ENCODE measurements at regions not wholly inside any gene's neighbourhood (a gene's known extent, or its start where the extent isn't known, plus 50 kb on each side); places are given as distances from the start of the nearest gene placed in this dataset.
"Not testable (repeated sequence)": the region's sequence is repeated elsewhere in the genome, so short reads cannot be mapped to it uniquely, and the experiment has no call there.

GRCh38 chr10:83545901-83546391, 593.4 kb upstream of the GHITM start:
- Histone ChIP-seq H3K9me3 (ENCODE audit: control insufficient read depth, low read depth, low read length) (no peaks in the 10 kb centered on the region), H3K4me3 (ENCODE audit: control insufficient read depth in 2 of 3, extremely low read depth in 1 of 3, insufficient read depth in 2 of 3, low read depth in 1 of 3, low read length in 3 of 3) (no peak overlapping the region), H3K27me3 (ENCODE audit: control insufficient read depth, extremely low read depth, insufficient read depth, low read length) (no peaks in the 10 kb centered on the region), H4K20me1 (ENCODE audit: control insufficient read depth, extremely low read depth, insufficient read depth, low read length) (no peaks in the 10 kb centered on the region), H3K79me2 (ENCODE audit: control insufficient read depth, insufficient read depth, low read length) (no peaks in the 10 kb centered on the region), H3K9ac (ENCODE audit: control insufficient read depth, extremely low read depth, insufficient read depth, low read length) (no peak overlapping the region), H3K4me2 (ENCODE audit: control insufficient read depth, extremely low read depth, insufficient read depth, low read depth, low read length) (no peak overlapping the region), H2AFZ (ENCODE audit: control insufficient read depth, low read length) (no peak overlapping the region), H3K4me1 (ENCODE audit: control insufficient read depth, extremely low read depth, insufficient read depth, low read length) (no peaks in the 10 kb centered on the region), H3K9me1 (ENCODE audit: control insufficient read depth, extremely low read depth, insufficient read depth, low read length) (no peaks in the 10 kb centered on the region), H3K36me3 (ENCODE audit: control insufficient read depth in 2 of 2, extremely low read depth in 1 of 2, insufficient read depth in 2 of 2, low read length in 2 of 2) (no peaks in the 10 kb centered on the region), H3K27ac (ENCODE audit: control insufficient read depth, insufficient read depth, low read length) (no peak overlapping the region)
- FAIRE-seq, result no peak
- DNase-seq (ENCODE audit: low read depth, low spot score), result no peak
- TF ChIP-seq CTCF (optimal IDR thresholded peaks at IDR 0.05 in 1 of 3, IDR thresholded peaks at IDR 0.05 in 1 of 3, conservative IDR thresholded peaks at IDR 0.05 in 1 of 3; ENCODE audit: extremely low read depth in 1 of 3, insufficient read depth in 2 of 3, low read length in 3 of 3), result no peak
- TF ChIP-seq EZH2 (IDR thresholded peaks at IDR 0.05; ENCODE audit: low read length), result no peak
- dilution Hi-C loops (cut with MboI; ENCODE audit: extremely low pct_ligation_motif_present, low sequenced_read_pairs), result no loop called here

GRCh38 chr10:83551190-83551589, 588.1 kb upstream of the GHITM start:
- H3K9me1 ChIP-seq (ENCODE audit: control insufficient read depth, extremely low read depth, insufficient read depth, low read length); H3K27me3 ChIP-seq (ENCODE audit: control insufficient read depth, extremely low read depth, insufficient read depth, low read length); H3K4me2 ChIP-seq (ENCODE audit: control insufficient read depth, extremely low read depth, insufficient read depth, low read depth, low read length); FAIRE-seq; H3K27ac ChIP-seq (ENCODE audit: control insufficient read depth, insufficient read depth, low read length); H3K9me3 ChIP-seq (ENCODE audit: control insufficient read depth, low read depth, low read length); dilution Hi-C loops (cut with MboI; ENCODE audit: extremely low pct_ligation_motif_present, low sequenced_read_pairs); H4K20me1 ChIP-seq (ENCODE audit: control insufficient read depth, extremely low read depth, insufficient read depth, low read length); H3K36me3 ChIP-seq (ENCODE audit: control insufficient read depth in 2 of 2, extremely low read depth in 1 of 2, insufficient read depth in 2 of 2, low read length in 2 of 2); H3K4me3 ChIP-seq (ENCODE audit: control insufficient read depth in 2 of 3, extremely low read depth in 1 of 3, insufficient read depth in 2 of 3, low read depth in 1 of 3, low read length in 3 of 3); H3K9ac ChIP-seq (ENCODE audit: control insufficient read depth, extremely low read depth, insufficient read depth, low read length); H3K79me2 ChIP-seq (ENCODE audit: control insufficient read depth, insufficient read depth, low read length); H3K4me1 ChIP-seq (ENCODE audit: control insufficient read depth, extremely low read depth, insufficient read depth, low read length); DNase-seq (ENCODE audit: low read depth, low spot score); H2AFZ ChIP-seq (ENCODE audit: control insufficient read depth, low read length): not testable (repeated sequence)

GRCh38 chr10:83553366-83553765, 585.9 kb upstream of the GHITM start:
- Histone ChIP-seq H3K4me3 (ENCODE audit: control insufficient read depth in 2 of 3, extremely low read depth in 1 of 3, insufficient read depth in 2 of 3, low read depth in 1 of 3, low read length in 3 of 3) (no peak overlapping the region), H3K27me3 (ENCODE audit: control insufficient read depth, extremely low read depth, insufficient read depth, low read length) (no peaks in the 10 kb centered on the region), H4K20me1 (ENCODE audit: control insufficient read depth, extremely low read depth, insufficient read depth, low read length) (no peaks in the 10 kb centered on the region), H3K9me3 (ENCODE audit: control insufficient read depth, low read depth, low read length) (no peaks in the 10 kb centered on the region), H2AFZ (ENCODE audit: control insufficient read depth, low read length) (no peak overlapping the region), H3K36me3 (ENCODE audit: control insufficient read depth in 2 of 2, extremely low read depth in 1 of 2, insufficient read depth in 2 of 2, low read length in 2 of 2) (no peaks in the 10 kb centered on the region), H3K9me1 (ENCODE audit: control insufficient read depth, extremely low read depth, insufficient read depth, low read length) (no peaks in the 10 kb centered on the region), H3K27ac (ENCODE audit: control insufficient read depth, insufficient read depth, low read length) (no peak overlapping the region), H3K79me2 (ENCODE audit: control insufficient read depth, insufficient read depth, low read length) (no peaks in the 10 kb centered on the region), H3K9ac (ENCODE audit: control insufficient read depth, extremely low read depth, insufficient read depth, low read length) (no peak overlapping the region), H3K4me1 (ENCODE audit: control insufficient read depth, extremely low read depth, insufficient read depth, low read length) (no peaks in the 10 kb centered on the region), H3K4me2 (ENCODE audit: control insufficient read depth, extremely low read depth, insufficient read depth, low read depth, low read length) (no peak overlapping the region)
- dilution Hi-C loops (cut with MboI; ENCODE audit: extremely low pct_ligation_motif_present, low sequenced_read_pairs), result no loop called here
- no peak for TF ChIP-seq CTCF (optimal IDR thresholded peaks at IDR 0.05 in 1 of 3, IDR thresholded peaks at IDR 0.05 in 1 of 3, conservative IDR thresholded peaks at IDR 0.05 in 1 of 3; ENCODE audit: extremely low read depth in 1 of 3, insufficient read depth in 2 of 3, low read length in 3 of 3)
- no peak for TF ChIP-seq EZH2 (IDR thresholded peaks at IDR 0.05; ENCODE audit: low read length)
- DNase-seq (ENCODE audit: low read depth, low spot score) (no peak), FAIRE-seq (no peak)

All from keratinocyte (primary cell).